ENCODE measurements at regions not wholly inside any gene's neighbourhood (a gene's known extent, or its start where the extent isn't known, plus 50 kb on each side); places are given as distances from the start of the nearest gene placed in this dataset.
"Not testable (repeated sequence)": the region's sequence is repeated elsewhere in the genome, so short reads cannot be mapped to it uniquely, and the experiment has no call there.

- no peak for DNase-seq
These were observed 55.0 kb upstream of the CXXC4 start for GRCh38 chr4:104549736-104550135.

GRCh38 chr4:104559502-104559901 lies 64.8 kb upstream of the CXXC4 start:
- DNase-seq: no peak

GRCh38 chr4:104571341-104571740 lies 76.6 kb upstream of the CXXC4 start:
- DNase-seq: no peak

- DNase-seq: no peak
These were observed 79.7 kb upstream of the CXXC4 start for GRCh38 chr4:104574371-104574770.

GRCh38 chr4:104575278-104575677 lies 80.6 kb upstream of the CXXC4 start:
- no peak for DNase-seq

- no peak for DNase-seq
These were observed 82.7 kb upstream of the CXXC4 start for GRCh38 chr4:104577405-104577804.

- DNase-seq: not testable (repeated sequence)
These were observed 86.8 kb upstream of the CXXC4 start for GRCh38 chr4:104581476-104581875.

GRCh38 chr4:104582056-104582455 lies 87.4 kb upstream of the CXXC4 start:
- DNase-seq: not testable (repeated sequence)

- no peak for DNase-seq
These were observed 94.7 kb upstream of the CXXC4 start for GRCh38 chr4:104589264-104589868.

GRCh38 chr4:104591510-104591911 lies 96.8 kb upstream of the CXXC4 start:
- DNase-seq: no peak

- no peak for DNase-seq
These were observed 97.5 kb upstream of the CXXC4 start for GRCh38 chr4:104592183-104592582.

- no peak for DNase-seq
These were observed 98.3 kb upstream of the CXXC4 start for GRCh38 chr4:104593019-104593418.

- no peak for DNase-seq
These were observed 101.5 kb upstream of the CXXC4 start for GRCh38 chr4:104596189-104596588.

- DNase-seq: no peak
These were observed 120.8 kb upstream of the CXXC4 start for GRCh38 chr4:104615496-104615895.

- DNase-seq: no peak
These were observed 121.2 kb upstream of the CXXC4 start for GRCh38 chr4:104615926-104616325.

- no peak for DNase-seq
These were observed 121.7 kb upstream of the CXXC4 start for GRCh38 chr4:104616401-104616820.

- DNase-seq: no peak
These were observed 131.0 kb upstream of the CXXC4 start for GRCh38 chr4:104625706-104626105.

- no peak for DNase-seq
These were observed 134.9 kb upstream of the CXXC4 start for GRCh38 chr4:104629601-104630000.

GRCh38 chr4:104630272-104630671 lies 135.6 kb upstream of the CXXC4 start:
- DNase-seq: no peak

GRCh38 chr4:104631000-104631399 lies 136.3 kb upstream of the CXXC4 start:
- no peak for DNase-seq

- no peak for DNase-seq
These were observed 146.7 kb upstream of the CXXC4 start for GRCh38 chr4:104641418-104641817.

- DNase-seq: no peak
These were observed 147.8 kb upstream of the CXXC4 start for GRCh38 chr4:104642521-104642920.

- no peak for DNase-seq
These were observed 149.1 kb upstream of the CXXC4 start for GRCh38 chr4:104643805-104644204.

- DNase-seq: no peak
These were observed 154.9 kb upstream of the CXXC4 start for GRCh38 chr4:104649631-104650030.

GRCh38 chr4:104662269-104662668 lies 167.6 kb upstream of the CXXC4 start:
- DNase-seq: not testable (repeated sequence)

GRCh38 chr4:104677116-104677515 lies 182.4 kb upstream of the CXXC4 start:
- no peak for DNase-seq
